CD14-positive monocyte (primary cell): ENCODE measurements at regions not wholly inside any gene's neighbourhood (a gene's known extent, or its start where the extent isn't known, plus 50 kb on each side); places are given as distances from the start of the nearest gene placed in this dataset.
A peak's percentile ranks its signal among the peaks of the same experiment; 100 is the strongest.

Experiments used
- DNase-seq, 3 donors: peaks; one replicate each; pipeline ENCODE4 v3.0.0-alpha.2; 2011 to 2022
- H2AFZ ChIP-seq: 2 replicates; pipeline ENCODE4 v1.6.0; 2012; ENCODE audit warnings: mild to moderate bottlenecking, low read depth, low read length, inconsistent platforms; ENCODE audit not compliant: insufficient read depth, poor library complexity, severe bottlenecking
- H3K27ac ChIP-seq, 2 donors: 1 replicate in 1 of 2; 2 replicates in 1 of 2; pipeline ENCODE4 v1.5.1; 2012 to 2013; ENCODE audit warnings: low read length in 2 of 2, control low read depth in 1 of 2, inconsistent platforms in 1 of 2, low read depth in 1 of 2, mild to moderate bottlenecking in 1 of 2
- H3K27me3 ChIP-seq, 2 donors: one replicate each; pipeline versions ENCODE4 v1.6.0 to v1.6.1; 2011 to 2013; ENCODE audit warnings: low read length in 2 of 2; ENCODE audit not compliant: control insufficient read depth in 2 of 2, insufficient read depth in 2 of 2
- H3K36me3 ChIP-seq, 2 donors: replicated peaks in 1 of 2; 1 replicate in 1 of 2; 2 replicates in 1 of 2; pipeline versions ENCODE4 v1.5.1 to v1.6.1; 2012 to 2013; ENCODE audit warnings: low read length in 2 of 2, control low read depth in 1 of 2, inconsistent platforms in 1 of 2, mild to moderate bottlenecking in 1 of 2; ENCODE audit not compliant: insufficient read depth in 2 of 2, control insufficient read depth in 1 of 2
- H3K4me1 ChIP-seq, 2 donors: 1 replicate in 1 of 2; 2 replicates in 1 of 2; pipeline versions ENCODE4 v1.5.1 to v1.6.1; 2012 to 2013; ENCODE audit warnings: low read length in 2 of 2, control low read depth in 1 of 2, inconsistent platforms in 1 of 2, mild to moderate bottlenecking in 1 of 2, moderate library complexity in 1 of 2; ENCODE audit not compliant: insufficient read depth in 2 of 2, control insufficient read depth in 1 of 2
- H3K4me2 ChIP-seq: replicated peaks from 2 replicates; pipeline ENCODE3; 2012; ENCODE audit warnings: low read length, moderate library complexity, mild to moderate bottlenecking; ENCODE audit not compliant: poor library complexity, severe bottlenecking; ENCODE audit errors: extremely low read depth
- H3K4me3 ChIP-seq, 3 experiments: fragments of 200-600 bp in 1 of 3; sonication (generic) in 1 of 3; replicated peaks in 1 of 3; 1 replicate in 2 of 3; 2 replicates in 1 of 3; pipeline ENCODE4 v1.5.1; 2011 to 2013; ENCODE audit warnings: low read length in 3 of 3, mild to moderate bottlenecking in 3 of 3, control low read depth in 2 of 3, low read depth in 2 of 3, inconsistent platforms in 1 of 3, moderate library complexity in 1 of 3
- H3K79me2 ChIP-seq: 2 replicates; pipeline ENCODE4 v1.6.0; 2012; ENCODE audit warnings: mild to moderate bottlenecking, control low read depth, inconsistent platforms, low read length, moderate library complexity; ENCODE audit not compliant: insufficient read depth
- H3K9ac ChIP-seq: 2 replicates; pipeline ENCODE4 v1.6.0; 2017; ENCODE audit warnings: low read length, mild to moderate bottlenecking; ENCODE audit not compliant: insufficient read depth, poor library complexity, severe bottlenecking
- H3K9me3 ChIP-seq, 2 donors: replicated peaks in 1 of 2; 1 replicate in 1 of 2; 2 replicates in 1 of 2; pipeline versions ENCODE4 v1.5.1 to v1.6.1; 2012 to 2013; ENCODE audit warnings: low read length in 2 of 2, control low read depth in 1 of 2; ENCODE audit not compliant: control insufficient read depth in 1 of 2, insufficient read depth in 1 of 2
- H4K20me1 ChIP-seq: 2 replicates; pipeline ENCODE4 v1.6.0; 2012; ENCODE audit warnings: mild to moderate bottlenecking, low read length, control low read depth, moderate library complexity; ENCODE audit not compliant: insufficient read depth
- H3K27ac Mint-ChIP-seq, 7 donors: one replicate each; pipeline ENCODE4 v1.8.0; 2020; ENCODE audit warnings: mild to moderate bottlenecking in 7 of 7, mixed read lengths in 7 of 7, moderate library complexity in 6 of 7, inconsistent platforms in 2 of 7
- H3K27me3 Mint-ChIP-seq, 3 donors: one replicate each; pipeline ENCODE4 v1.8.0; 2021 to 2022; ENCODE audit warnings: low read depth in 3 of 3, mild to moderate bottlenecking in 3 of 3, mixed read lengths in 3 of 3, moderate library complexity in 3 of 3, inconsistent platforms in 1 of 3
- H3K36me3 Mint-ChIP-seq, 2 donors: one replicate each; pipeline ENCODE4 v1.8.0; 2020; ENCODE audit warnings: mixed read lengths in 2 of 2, inconsistent platforms in 1 of 2, mild to moderate bottlenecking in 1 of 2
- H3K4me1 Mint-ChIP-seq: one replicate; pipeline ENCODE4 v1.8.0; 2020; ENCODE audit warnings: mild to moderate bottlenecking, mixed read lengths
- H3K4me3 Mint-ChIP-seq, 2 donors: one replicate each; pipeline ENCODE4 v1.8.0; 2020; ENCODE audit warnings: mild to moderate bottlenecking in 2 of 2, mixed read lengths in 2 of 2, moderate library complexity in 1 of 2
- H3K9me3 Mint-ChIP-seq, 7 donors: one replicate each; pipeline ENCODE4 v1.8.0; 2020 to 2022; ENCODE audit warnings: mixed read lengths in 7 of 7, mild to moderate bottlenecking in 6 of 7, moderate library complexity in 6 of 7, inconsistent platforms in 2 of 7
- WGBS: methylation state at CpG from one replicate; pipeline ENCODE4 v1.1.5; 2013; ENCODE audit warnings: missing lambda C conversion rate; ENCODE audit not compliant: insufficient coverage; 5-methylcytosine and 5-hydroxymethylcytosine counted together
- intact Hi-C, 2 donors: fragments of 100-400 bp; cut with micrococcal nuclease; formaldehyde crosslinking; loops; one replicate each; pipeline versions ENCODE4 v1.15.0 to v1.15.1; 2023
- TF ChIP-seq, protein P1 (sequence below): fragments of 200-600 bp; IDR thresholded peaks from one replicate; pipeline ENCODE4 v1.8.0; 2022; ENCODE audit warnings: antibody characterized with exemption, mild to moderate bottlenecking

DNA sequence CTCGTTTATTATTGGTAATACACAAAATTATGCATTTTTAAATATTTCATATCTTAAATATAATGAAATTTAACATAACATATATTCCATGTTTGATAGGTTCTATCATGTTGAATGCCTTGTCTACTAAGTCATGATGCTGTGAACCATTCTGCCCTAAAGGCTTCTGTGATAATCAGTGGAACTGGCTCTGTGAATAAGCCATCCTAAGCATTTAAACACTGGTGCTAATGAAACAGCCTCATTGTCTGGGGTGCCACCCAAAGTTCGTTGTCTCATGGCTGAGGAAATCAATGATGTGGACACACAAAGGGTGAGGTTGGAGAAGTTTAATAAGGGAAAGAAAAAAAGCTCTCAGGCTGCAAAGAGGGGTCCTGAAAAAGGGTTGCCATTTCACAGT, 264.7 kb upstream of the ZRANB2 start:
- intact Hi-C loops: no loop called here
- TF ChIP-seq, protein P1, sequence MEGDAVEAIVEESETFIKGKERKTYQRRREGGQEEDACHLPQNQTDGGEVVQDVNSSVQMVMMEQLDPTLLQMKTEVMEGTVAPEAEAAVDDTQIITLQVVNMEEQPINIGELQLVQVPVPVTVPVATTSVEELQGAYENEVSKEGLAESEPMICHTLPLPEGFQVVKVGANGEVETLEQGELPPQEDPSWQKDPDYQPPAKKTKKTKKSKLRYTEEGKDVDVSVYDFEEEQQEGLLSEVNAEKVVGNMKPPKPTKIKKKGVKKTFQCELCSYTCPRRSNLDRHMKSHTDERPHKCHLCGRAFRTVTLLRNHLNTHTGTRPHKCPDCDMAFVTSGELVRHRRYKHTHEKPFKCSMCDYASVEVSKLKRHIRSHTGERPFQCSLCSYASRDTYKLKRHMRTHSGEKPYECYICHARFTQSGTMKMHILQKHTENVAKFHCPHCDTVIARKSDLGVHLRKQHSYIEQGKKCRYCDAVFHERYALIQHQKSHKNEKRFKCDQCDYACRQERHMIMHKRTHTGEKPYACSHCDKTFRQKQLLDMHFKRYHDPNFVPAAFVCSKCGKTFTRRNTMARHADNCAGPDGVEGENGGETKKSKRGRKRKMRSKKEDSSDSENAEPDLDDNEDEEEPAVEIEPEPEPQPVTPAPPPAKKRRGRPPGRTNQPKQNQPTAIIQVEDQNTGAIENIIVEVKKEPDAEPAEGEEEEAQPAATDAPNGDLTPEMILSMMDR: no peak
- H3K79me2 ChIP-seq: no peaks in the 10 kb centered on the region
- H3K27ac ChIP-seq: no peak overlapping the region
- no peak overlapping the region for H3K4me3 ChIP-seq
- Mint-ChIP-seq H3K27ac (no peak overlapping the region), H3K4me3 (no peak overlapping the region), H3K36me3 (no peaks in the 10 kb centered on the region), H3K9me3 (peaks cover 12 to 32% (median 26%) of the 10 kb centered on the region in 7 donors), H3K27me3 (no peaks in the 10 kb centered on the region), H3K4me1 (no peaks in the 10 kb centered on the region)
- H3K36me3 ChIP-seq: no peaks in the 10 kb centered on the region
- no peaks in the 10 kb centered on the region for H4K20me1 ChIP-seq
- no peak overlapping the region for H2AFZ ChIP-seq
- H3K9ac ChIP-seq: no peak overlapping the region
- H3K9me3 ChIP-seq: peaks cover 12 to 27% of the 10 kb centered on the region in 2 donors
- H3K4me2 ChIP-seq: no peak overlapping the region
- whole genome bisulfite sequencing: 91% methylated on average over 1 of the region's 2 CpGs
- no peak for DNase-seq
- H3K4me1 ChIP-seq: no peaks in the 10 kb centered on the region
- H3K27me3 ChIP-seq: no peaks in the 10 kb centered on the region

GRCh38 chr1:71343686-71344416, 263.0 kb upstream of the ZRANB2 start:
- Mint-ChIP-seq H3K27me3 (no peaks in the 10 kb centered on the region), H3K4me1 (no peaks in the 10 kb centered on the region), H3K4me3 (no peak overlapping the region), H3K9me3 (peaks cover 16 to 41% (median 34%) of the 10 kb centered on the region in 7 donors), H3K27ac (peak overlapping the region in 1 of 7 donors; percentile 55), H3K36me3 (no peaks in the 10 kb centered on the region)
- Histone ChIP-seq H3K9me3 (peaks cover 28 to 32% of the 10 kb centered on the region in 2 donors), H3K9ac (no peak overlapping the region), H3K36me3 (no peaks in the 10 kb centered on the region), H2AFZ (no peak overlapping the region), H3K79me2 (no peaks in the 10 kb centered on the region), H3K27me3 (no peaks in the 10 kb centered on the region), H3K4me1 (no peaks in the 10 kb centered on the region), H3K27ac (no peak overlapping the region), H4K20me1 (no peaks in the 10 kb centered on the region), H3K4me3 (no peak overlapping the region), H3K4me2 (no peak overlapping the region)
- DNase-seq: no peak
- 79% methylated on average over 1 of the region's 3 CpGs for WGBS
- TF ChIP-seq, protein P1: no peak
- intact Hi-C loops: no loop called here
